ENCODE measurements at regions not wholly inside any gene's neighbourhood (a gene's known extent, or its start where the extent isn't known, plus 50 kb on each side); places are given as distances from the start of the nearest gene placed in this dataset.

- CTCF ChIA-PET (ENCODE audit: low intra/inter-chr PET ratio) = no interaction called here
- Histone ChIP-seq H3K4me1 (replicated peaks in 1 of 2; ENCODE audit: control insufficient read depth in 2 of 2, insufficient read depth in 2 of 2, low read length in 2 of 2) (no peaks in the 10 kb centered on the region), H3K9me3 (replicated peaks; ENCODE audit: control insufficient read depth, insufficient read depth, low read depth, low read length) (no peaks in the 10 kb centered on the region), H2AFZ (ENCODE audit: low read depth, low read length) (no peak overlapping the region), H3K9ac (ENCODE audit: insufficient read depth in 1 of 2, low read depth in 2 of 2, low read length in 2 of 2) (no peak overlapping the region), H3K27ac (ENCODE audit: extremely low read depth, low read depth, low read length) (no peak overlapping the region), H3K36me3 (ENCODE audit: control insufficient read depth, insufficient read depth, low read length) (no peaks in the 10 kb centered on the region), H4K20me1 (replicated peaks; ENCODE audit: control insufficient read depth, insufficient read depth, low read length) (no peaks in the 10 kb centered on the region), H3K9me1 (ENCODE audit: control insufficient read depth, insufficient read depth, low read length) (no peaks in the 10 kb centered on the region), H3K27me3 (ENCODE audit: control insufficient read depth in 2 of 2, insufficient read depth in 2 of 2, low read length in 2 of 2) (peaks cover 9 to 22% of the 10 kb centered on the region in 2 experiments; a peak in 4 of 5 replicates), H3K79me2 (ENCODE audit: control insufficient read depth, insufficient read depth, low read length) (no peaks in the 10 kb centered on the region), H3K4me3 (no peak overlapping the region), H3K4me2 (ENCODE audit: insufficient read depth, low read length) (no peak overlapping the region)
- no TSS peak for BruUV-seq (replicated peaks)
- intact Hi-C loops (cut with micrococcal nuclease) = no loop called here
- FAIRE-seq = no peak
- POLR2A ChIA-PET = no interaction called here
- 3% methylated on average over 3 of the region's 3 CpGs for WGBS (ENCODE audit: insufficient coverage, low coverage, missing lambda C conversion rate)
- ATAC-seq = no peak
- in situ Hi-C loops (cut with MboI) = loop anchor here (25.0 kb wide), 1 partner anchor 679 kb away; no protein-coding TSS in a partner anchor
- no peak for DNase-seq (ENCODE audit: extremely low read depth in 1 of 4, low spot score in 3 of 4)
- TF ChIP-seq ZKSCAN8 (CRISPR knock-in tag; IDR thresholded peaks at IDR 0.05) (no peak), IRF9 (tag; IDR thresholded peaks at IDR 0.05) (no peak), ZNF3 (CRISPR knock-in tag; IDR thresholded peaks at IDR 0.05) (no peak), MXI1 (IDR thresholded peaks at IDR 0.05; ENCODE audit: low read depth, low read length) (no peak), SMC3 (conservative IDR thresholded peaks at IDR 0.05; ENCODE audit: insufficient read depth, low read depth, low read length) (no peak), NR2C2 (CRISPR knock-in tag; IDR thresholded peaks at IDR 0.05) (no peak), NR2C2 (tag; IDR thresholded peaks at IDR 0.05) (no peak), ESRRA (IDR thresholded peaks at IDR 0.05; ENCODE audit: borderline replicate concordance, low read depth) (no peak), E4F1 (CRISPR knock-in tag; IDR thresholded peaks at IDR 0.05; ENCODE audit: borderline replicate concordance) (no peak), TAF15 (IDR thresholded peaks at IDR 0.05; ENCODE audit: low read depth, low read length) (no peak), ZNF57 (CRISPR knock-in tag; IDR thresholded peaks at IDR 0.05) (no peak), AFF4 (CRISPR knock-in tag; IDR thresholded peaks at IDR 0.05) (no peak), PPARD (CRISPR knock-in tag; IDR thresholded peaks at IDR 0.05) (no peak), ZNF584 (CRISPR knock-in tag; IDR thresholded peaks at IDR 0.05; ENCODE audit: low read depth) (no peak), ZNF512 (tag; IDR thresholded peaks at IDR 0.05) (no peak)
Measured at GRCh38 chr5:68965926-68966325, 127.9 kb upstream of the SLC30A5 start.

Data from K562 (cell line).